Skeletal muscle cell (primary cell): ENCODE measurements at regions not wholly inside any gene's neighbourhood (a gene's known extent, or its start where the extent isn't known, plus 50 kb on each side); places are given as distances from the start of the nearest gene placed in this dataset.

ENCODE experiments used
- DNase-seq: peaks from one replicate; pipeline ENCODE4 v3.0.0-alpha.2; 2010; ENCODE audit warnings: low read depth
- H3K4me3 ChIP-seq: 2 replicates; pipeline ENCODE4 v1.5.1; 2011; ENCODE audit warnings: low read depth, mild to moderate bottlenecking, control low read depth, low read length, moderate library complexity

DNA sequence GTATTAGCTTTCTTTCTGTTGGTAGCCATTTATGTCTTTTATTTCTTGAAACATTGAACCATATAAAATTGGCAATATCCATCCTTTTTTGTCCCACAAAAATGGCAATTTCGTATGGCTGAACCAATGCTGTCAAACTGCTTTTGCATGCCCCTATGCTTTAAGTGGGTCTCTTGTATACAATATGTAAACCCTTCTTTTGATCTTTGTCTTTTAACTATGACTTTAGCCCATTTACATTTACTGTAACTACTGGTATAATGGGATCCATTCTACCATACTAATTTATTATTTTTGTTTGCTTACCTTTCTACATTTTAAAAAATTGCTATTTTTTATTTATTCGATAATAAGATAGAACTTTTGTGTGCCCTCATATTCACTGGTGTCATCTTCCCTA lies 93.4 kb downstream of the TENT4A start:
- no peak for DNase-seq
- H3K4me3 ChIP-seq: no peak overlapping the region

DNA sequence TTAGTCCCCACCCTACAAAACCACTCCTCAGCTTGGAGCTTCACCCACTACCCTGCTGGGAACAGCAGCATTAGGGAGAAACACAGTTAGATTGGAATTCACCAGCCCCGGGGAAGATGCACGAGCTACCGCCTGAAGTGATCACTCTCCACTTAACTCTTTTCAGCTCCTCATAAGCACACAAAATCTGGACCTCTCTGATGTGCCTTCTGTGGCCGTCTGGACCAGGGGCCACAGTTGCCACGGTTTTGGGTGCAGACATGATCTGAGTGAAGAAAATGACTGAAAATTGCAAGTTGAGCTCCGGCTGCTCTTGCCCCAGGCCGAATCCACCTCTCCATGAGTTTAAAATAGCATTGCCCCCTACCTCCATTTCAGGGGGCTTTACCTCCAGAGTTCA lies 95.2 kb downstream of the TENT4A start:
- no peak overlapping the region for H3K4me3 ChIP-seq
- no peak for DNase-seq

DNA sequence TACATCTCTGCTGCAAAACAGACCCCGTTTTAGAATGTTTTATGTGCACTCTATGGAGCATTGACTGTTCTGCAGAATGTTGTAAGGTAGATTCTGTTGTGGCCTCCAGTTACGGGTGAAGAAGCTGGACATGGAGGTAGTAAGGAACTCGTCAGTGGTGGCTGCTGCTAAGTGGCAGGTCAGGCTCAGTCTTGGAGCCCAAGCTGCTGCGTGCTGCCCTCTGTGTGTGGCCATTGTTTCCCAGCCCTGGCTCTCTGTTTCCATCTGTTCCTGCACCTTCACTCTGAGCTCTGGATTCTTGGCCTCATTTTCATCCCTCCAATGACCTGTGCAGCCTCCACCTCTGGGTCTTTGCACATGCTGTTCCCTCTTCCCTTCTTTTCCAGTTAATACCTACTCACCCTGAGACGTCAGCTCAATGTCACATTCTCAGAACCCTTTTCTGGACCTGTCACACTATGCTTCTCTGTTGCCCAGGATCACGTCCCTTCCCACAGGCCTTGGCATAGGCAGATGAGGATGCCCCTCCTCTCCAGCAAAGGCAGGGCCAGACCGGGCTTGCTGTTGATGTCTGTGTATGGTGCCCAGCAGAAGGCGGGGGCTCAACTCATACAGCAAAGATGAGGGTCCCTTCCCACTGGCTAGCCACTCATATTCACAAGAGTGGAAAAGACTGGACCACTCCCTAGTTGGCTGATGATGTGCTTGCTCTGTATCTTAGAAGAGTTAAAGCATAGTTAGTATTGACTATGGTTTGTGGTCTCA lies 97.6 kb downstream of the TENT4A start:
- DNase-seq: no peak

DNA sequence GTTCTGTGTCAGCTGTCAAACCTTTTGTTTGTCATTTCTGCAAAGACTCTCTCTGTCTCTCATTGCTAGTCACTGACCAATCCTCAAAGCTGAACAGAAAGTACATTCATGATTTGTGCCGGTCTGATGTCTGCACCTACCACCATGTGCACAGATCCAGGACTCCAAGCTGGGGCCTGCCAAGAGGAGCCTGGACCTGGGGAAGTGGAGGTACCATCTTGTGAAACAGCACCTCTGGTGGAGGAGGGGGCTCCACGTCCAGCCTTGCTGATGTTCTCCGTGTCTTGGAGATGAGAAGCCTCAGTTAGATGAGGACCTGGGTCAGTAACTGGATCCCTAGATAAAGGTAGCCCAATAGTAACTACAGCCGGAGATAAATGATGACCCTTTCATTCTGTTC lies 98.9 kb downstream of the TENT4A start:
- no peak for DNase-seq

More for the DNA sequence above, 97.6 kb downstream of the TENT4A start:
- H3K4me3 ChIP-seq: no peak overlapping the region

DNA sequence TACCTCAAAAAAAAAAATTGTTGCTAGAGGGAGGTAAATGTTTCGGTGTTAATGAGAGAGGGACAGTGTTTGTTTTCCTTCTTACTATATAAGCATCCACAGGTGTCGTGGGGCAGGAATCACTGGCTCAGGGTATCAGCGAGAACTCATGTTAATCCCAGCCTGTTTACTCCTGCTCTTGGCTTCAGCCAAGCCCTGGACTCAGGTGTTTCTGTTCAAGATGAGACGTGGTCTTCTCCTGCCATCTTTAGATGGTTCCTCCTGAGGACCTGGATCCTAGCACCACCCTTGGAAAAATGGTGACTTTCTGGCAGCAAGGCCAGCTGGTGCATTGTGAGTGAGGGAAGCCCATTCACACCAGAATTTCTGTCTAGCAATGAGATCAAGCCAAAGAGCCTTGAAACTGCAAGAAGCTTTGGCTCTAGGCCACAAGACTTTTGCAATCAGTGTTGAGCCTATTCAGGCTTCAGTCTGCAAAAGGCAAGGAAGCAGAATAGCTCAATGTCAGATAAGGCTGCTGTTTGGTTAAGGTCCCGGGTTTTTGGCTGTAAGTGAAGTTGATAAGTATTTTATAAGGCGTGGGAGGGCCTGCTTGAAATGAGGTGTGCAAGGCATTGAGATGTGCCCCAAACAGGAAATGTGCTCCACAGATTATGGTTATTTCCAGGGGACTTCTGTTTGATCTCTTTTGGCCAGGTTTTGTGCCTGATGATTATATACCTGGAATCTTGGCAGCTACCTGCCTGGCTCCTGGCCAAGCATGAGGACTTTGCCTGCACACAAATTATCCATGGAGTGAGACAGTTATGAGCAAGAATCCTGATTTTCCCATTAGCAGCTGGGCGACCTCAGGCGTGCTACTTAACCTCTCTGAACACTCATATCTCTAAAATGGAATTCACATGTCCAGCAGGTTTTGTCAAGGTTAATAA lies 99.8 kb downstream of the TENT4A start:
- no peak overlapping the region for H3K4me3 ChIP-seq
- DNase-seq: no peak

More for the DNA sequence above, 98.9 kb downstream of the TENT4A start:
- H3K4me3 ChIP-seq: no peak overlapping the region

DNA sequence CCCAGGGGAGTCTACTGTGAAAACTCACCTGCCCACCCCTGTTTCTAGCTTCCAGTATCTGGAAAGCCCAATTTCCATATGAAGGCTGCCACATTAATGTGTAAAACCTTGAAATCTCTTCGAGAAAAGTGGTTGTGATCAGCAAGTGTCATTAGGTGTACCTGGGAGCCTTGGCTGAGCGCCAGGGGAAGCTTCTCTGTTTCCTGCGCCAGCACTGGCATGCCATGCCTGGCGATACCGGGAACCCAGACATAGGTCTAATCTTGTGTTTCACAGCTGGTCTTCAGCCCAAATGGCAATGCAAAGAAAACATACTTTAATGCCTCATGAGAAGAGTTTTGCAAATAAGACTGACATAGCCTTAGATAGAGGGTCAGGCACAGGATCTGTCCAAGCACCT lies 101.6 kb downstream of the TENT4A start:
- DNase-seq: no peak
- H3K4me3 ChIP-seq: no peak overlapping the region

DNA sequence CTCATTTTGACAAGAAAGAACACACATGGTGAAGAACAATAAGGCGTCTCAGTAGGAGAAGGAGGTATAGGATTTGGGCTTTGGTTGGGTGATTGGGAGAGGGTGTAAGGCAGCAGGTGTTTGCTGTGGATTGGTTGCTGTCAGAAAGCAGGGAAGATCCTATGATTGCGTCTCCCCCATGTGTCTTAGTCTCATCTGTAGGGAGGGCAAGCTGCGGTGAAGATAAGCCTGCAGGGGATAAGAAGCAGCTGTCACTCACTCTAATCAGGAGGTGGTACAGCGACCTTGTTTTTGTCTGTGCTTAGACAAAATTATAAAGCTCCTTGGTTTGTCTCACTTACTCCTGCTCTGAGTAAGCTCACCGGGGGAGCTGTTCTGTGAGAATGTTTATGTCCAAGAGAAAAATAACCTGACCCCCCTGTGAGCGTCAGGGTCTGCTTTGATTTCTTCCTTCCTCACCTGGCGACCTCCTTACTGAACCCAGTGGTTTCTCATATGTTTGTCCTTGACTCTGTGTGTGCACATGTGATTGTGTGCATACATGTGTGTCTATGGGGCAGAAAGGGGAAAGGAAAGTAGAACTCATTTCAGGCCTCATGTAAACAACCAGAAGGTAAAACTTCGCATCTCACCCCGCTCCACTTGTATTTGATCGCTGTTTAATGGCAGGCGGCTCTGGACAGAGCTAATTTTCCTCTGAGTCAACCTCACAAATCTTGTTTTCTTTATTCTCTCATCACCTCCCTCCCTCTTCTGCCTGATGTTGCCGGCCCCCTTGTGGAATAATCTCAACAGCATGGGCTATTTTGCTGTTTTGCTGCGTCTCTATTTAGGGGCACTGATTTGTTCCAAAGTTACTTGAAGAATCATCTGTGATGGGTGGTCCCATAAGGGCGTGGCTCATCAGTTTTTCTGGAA lies 105.6 kb downstream of the TENT4A start:
- no peak overlapping the region for H3K4me3 ChIP-seq
- no peak for DNase-seq

DNA sequence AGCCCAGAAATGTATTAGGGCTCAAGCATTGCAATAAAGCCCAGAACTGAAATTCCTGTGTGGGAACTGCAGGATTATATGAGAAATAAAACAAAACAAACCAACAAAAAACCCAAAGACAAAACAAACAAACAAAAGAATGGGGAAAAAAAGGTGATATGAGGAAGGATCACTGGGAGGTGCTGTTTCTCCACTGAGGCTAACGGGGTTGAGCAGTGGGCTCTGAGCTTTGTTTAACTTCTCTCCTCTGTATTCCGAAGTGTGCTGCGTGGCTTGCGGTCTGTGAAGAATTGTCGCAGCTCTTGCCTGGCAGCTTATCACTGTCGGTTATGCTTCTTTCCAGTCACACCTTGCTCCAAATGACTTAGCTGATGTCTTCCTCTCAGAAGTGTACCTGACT lies 106.3 kb downstream of the TENT4A start:
- no peak for DNase-seq
- H3K4me3 ChIP-seq: no peak overlapping the region

DNA sequence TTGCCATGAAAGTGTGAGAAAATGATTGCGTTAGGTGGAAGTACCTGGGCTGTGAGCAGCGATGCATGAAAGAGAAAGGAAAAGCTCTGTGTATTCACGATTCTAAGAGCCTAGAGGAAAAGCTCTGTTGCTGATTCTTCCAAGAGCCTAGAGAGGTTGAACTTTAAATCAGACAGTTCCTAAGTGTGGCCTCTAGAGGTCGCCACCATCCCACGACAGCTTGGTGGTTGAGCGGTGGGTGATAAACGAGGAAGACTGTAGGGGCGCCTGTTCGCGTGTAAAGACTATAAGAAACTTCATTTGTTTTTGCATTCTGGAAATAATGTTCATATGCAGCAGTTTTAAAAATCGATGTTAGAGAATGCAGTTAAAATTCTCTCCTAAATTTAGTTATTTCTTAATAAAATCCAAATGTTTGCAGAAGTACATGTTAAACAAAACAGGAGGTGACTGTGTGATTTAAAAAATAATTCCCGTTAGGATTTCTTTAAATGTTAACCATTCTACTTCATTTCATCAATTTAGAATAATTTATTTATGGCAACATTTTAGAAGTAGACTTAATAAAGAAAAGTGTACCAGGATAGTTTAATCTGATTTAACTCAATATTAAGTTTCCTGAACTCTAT lies 107.7 kb downstream of the TENT4A start:
- DNase-seq: no peak
- no peak overlapping the region for H3K4me3 ChIP-seq

DNA sequence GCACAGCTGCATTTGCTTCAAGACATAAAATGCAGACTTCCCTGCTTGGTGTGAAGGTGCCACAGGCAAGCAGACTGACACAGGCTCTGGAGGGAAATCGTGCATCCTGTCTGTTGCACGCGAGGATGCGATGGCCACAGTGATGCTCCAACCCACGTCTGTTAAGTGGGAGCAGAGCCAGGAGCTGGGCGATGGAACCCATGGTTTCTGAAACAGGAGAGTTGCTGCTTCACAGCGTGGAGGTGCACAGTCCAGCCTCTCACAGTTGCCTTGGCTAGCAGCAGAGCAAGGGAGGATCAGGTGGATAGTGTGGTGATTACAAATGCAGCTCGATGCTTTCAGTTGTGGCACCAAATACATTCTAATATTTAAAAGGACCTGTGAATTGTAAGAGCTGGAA lies 108.8 kb downstream of the TENT4A start:
- DNase-seq: no peak
- no peak overlapping the region for H3K4me3 ChIP-seq

DNA sequence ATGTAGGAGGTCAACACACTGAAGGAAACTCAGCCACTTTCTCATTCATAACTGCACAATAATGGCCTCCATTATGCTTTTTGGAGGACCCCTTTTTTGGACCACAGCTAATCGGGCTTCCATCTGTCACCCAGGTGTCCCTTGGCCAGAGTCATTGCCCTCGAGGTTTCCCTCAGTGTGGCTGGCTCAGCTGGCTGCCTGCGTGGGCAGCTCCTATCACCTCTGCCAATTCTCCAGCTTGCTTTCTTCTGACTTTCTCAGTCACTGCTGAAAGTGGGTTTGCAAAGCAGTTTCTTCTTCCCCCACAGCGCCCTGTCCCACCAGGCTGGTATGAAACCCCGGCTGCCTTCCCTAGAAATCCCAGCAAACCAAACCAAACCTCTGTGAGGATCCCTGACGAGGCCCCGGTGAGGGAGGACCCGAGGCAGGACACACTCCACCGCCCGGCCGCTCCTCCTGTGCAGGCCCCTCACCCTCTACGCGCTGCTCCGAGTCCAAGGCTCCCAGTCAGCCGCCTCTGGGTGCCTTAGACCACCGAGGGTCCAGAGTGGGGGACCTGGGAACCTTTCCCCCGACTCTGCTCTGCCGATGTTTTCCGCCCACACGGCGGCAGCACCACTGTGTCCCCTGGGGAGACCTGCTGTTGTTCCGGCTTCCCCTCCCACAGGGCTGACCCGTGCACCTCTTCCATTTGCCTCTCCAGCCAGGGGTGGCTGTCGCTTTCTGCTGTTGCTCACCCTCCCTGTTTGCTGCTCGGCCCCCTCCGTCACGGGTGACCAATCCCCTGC lies 109.5 kb downstream of the TENT4A start:
- no peak overlapping the region for H3K4me3 ChIP-seq
- DNase-seq: no peak

DNA sequence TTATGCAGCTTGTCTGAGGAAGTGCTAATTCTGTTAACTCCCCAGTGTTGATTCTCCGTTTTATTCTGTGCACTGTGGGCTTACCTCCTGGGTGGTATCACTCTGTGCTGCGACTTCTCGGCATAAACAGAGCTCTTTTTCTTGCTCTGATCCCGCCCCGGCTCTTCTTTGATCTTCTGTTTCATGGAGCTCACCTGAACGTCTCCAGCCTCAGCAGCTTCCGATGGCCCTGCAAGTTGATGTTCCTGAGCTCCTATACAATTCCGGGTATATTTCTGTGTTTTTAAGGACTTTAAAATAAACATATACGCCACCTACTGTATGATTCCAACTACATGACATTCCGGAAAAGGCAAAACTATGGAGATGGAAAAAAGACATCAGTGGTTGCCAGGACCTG lies 110.8 kb downstream of the TENT4A start:
- DNase-seq: no peak

DNA sequence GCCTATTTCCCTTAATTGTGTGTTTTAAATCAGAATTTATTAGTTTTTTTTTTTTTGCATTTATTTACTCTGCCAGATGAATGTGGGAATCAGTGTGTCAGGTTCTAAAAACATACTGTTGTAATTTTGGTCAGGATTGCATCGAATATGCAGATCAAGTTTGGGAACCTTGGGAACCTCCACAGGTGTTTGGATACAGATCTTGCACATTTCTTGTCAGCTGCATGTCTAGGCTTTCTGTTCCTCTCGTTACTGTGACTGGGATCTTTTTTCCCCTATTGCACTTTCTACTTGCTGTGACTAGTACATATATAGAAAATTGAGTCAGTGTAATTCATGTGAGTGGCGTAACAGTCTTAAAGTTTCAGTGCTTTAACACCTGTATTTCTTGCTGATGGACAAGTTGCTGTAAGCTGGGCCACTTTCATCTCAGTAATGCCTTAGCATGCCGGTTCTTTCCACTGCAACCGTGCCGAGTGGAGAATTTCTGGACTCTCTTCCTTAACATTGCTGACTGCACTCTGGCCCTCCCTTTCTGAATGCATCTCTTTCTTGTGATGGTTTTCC lies 112.5 kb downstream of the TENT4A start:
- no peak for DNase-seq
- H3K4me3 ChIP-seq: no peak overlapping the region

More for the DNA sequence above, 110.8 kb downstream of the TENT4A start:
- no peak overlapping the region for H3K4me3 ChIP-seq

DNA sequence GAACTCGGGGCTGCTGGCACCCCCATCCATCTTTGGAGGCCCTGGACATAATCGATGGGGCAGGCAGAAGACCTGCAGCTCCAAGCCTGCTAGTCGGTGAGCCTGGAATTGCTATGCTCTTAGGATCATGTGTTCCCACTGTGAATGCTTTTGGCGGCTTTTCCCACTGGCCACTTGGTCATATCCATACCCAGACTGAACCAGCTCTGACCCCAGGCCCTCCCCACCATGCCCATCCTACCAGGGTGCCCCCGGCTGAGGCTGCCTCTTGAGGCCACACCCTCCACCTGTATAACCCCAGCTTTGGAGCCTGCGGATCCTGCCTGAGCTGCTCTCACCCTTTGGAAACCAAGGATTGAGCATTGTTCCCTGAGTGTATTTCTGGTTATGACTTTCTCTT lies 113.5 kb downstream of the TENT4A start:
- DNase-seq: no peak

DNA sequence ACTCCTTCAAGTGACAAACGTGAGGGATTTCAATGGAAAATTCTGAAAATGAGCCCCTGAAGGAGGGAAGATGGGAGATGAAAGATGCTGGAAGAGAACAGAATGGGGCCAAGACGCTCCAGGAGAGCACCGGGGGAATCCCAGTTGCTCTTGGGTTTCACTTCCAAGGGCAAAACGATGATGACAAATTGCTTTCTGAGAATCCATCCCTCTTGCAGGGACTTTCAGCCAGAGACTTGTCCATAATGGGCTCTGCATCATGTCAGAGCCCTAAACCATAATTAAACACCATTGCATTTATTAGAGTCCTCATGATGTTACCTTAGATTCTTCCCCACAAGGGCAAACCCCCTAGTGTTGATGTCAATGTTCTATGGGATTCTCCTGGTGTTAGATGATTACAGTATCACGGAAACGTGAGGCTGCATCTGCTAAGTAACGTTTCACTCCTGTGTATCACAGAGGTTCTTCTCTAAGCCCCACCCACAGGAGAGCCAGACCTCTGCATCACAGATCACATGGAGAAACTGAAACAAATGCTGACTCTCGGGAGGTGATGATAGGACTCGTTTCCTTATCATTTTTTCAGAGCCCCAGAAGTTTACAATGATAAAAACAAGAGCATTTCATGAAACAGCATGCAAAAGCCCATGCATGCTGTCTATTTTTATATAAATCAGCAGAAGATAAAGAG lies 114.4 kb downstream of the TENT4A start:
- no peak for DNase-seq
- H3K4me3 ChIP-seq: no peak overlapping the region

More for the DNA sequence above, 113.5 kb downstream of the TENT4A start:
- H3K4me3 ChIP-seq: no peak overlapping the region

DNA sequence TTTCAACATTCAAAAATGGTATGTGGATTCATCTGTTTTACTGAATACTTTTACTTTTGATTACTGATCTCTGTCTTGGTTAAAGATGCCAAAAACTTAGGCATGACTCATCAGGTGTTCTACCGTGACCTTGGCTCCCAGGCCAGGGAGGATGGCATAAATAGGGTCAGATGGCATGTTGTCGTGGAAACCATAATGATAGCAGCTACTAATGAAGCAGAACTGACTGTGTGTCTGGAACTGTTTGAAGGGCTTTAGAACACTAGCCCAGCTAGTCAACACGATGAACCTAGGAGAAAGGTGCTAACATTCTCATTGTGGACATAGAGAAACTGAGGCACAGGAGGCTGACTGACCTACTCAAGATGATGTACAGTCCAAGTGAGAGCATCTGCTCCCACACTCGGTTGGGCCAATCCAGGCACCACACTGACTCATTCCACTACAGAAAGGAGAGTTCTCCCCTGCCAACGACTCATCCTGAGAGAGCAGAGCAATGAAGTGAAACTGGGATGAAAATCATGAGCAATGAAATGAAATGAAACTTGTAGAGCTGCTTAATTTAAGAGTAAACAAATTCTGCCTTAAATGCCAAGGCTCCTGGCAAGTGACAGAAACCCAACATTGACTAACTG lies 116.0 kb downstream of the TENT4A start:
- no peak for DNase-seq
- H3K4me3 ChIP-seq: no peak overlapping the region

DNA sequence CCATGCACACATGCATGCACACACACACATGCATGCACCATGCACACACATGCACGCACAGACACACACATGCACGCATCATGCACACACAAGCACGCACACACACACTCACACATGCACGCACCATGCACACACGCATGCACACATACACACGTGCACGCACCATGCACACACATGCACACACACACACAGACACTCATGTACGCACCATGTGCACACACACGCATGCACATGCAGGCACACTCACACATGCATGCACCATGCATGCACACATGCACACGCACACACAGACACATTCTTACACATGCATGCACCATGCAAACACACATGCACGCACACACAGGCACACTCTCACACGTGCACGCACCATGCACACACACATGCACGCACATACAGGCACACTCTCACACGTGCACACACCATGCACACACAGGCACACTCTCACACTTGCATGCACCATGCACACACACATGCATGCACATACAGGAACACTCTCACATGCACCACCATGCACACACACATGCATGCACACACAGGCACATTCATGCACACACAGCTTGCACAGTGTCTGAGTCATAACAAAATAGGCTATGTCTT lies 117.5 kb downstream of the TENT4A start:
- H3K4me3 ChIP-seq: no peak overlapping the region
- DNase-seq: no peak
